ENCODE measurements at regions not wholly inside any gene's neighbourhood (a gene's known extent, or its start where the extent isn't known, plus 50 kb on each side); places are given as distances from the start of the nearest gene placed in this dataset.
A peak's percentile ranks its signal among the peaks of the same experiment; 100 is the strongest.

DNA sequence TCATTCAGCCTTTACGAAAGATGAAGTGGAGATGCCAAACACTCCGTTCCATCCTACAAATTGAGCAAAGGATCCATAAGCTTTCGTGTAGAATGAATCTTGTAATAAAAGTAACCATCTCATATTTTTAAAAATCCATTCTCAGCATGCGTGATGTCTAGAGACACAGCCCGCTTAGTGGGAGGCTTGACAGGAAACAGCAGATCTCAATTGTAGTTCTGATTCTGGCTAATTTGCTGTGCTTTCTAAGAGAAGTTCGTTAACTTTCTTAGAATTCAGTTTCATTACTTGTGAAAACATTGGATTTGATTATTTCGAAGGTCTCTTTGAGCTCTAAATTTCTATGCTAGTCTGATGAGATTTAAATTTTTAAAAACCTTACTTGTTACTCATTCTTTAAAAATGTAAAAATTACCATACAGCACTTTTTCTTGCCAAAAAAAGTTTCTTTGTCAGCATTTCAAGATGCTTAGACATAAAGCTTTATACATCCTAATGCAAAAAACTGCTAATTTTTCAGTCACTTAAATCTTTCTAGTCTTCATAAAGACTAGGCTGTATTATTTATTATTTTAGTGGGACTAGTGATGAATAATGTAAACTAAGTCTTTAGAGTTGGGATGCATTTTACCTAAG lies 66.9 kb upstream of the NEIL3 start:
- TF ChIP-seq, protein P1, sequence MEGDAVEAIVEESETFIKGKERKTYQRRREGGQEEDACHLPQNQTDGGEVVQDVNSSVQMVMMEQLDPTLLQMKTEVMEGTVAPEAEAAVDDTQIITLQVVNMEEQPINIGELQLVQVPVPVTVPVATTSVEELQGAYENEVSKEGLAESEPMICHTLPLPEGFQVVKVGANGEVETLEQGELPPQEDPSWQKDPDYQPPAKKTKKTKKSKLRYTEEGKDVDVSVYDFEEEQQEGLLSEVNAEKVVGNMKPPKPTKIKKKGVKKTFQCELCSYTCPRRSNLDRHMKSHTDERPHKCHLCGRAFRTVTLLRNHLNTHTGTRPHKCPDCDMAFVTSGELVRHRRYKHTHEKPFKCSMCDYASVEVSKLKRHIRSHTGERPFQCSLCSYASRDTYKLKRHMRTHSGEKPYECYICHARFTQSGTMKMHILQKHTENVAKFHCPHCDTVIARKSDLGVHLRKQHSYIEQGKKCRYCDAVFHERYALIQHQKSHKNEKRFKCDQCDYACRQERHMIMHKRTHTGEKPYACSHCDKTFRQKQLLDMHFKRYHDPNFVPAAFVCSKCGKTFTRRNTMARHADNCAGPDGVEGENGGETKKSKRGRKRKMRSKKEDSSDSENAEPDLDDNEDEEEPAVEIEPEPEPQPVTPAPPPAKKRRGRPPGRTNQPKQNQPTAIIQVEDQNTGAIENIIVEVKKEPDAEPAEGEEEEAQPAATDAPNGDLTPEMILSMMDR (IDR thresholded peaks at IDR 0.05) = no peak
- no peaks in the 10 kb centered on the region for H3K9me3 Mint-ChIP-seq
- no peaks in the 10 kb centered on the region for H3K36me3 Mint-ChIP-seq (ENCODE audit: low read depth)
- ChIA-PET POLR2A (no interaction called here), CTCF (interaction anchor here (0.8 kb wide), 1 partner anchor 9 kb away, joined by 3 read pairs; no protein-coding TSS in a partner anchor)
- H3K27me3 Mint-ChIP-seq = no peaks in the 10 kb centered on the region
- ATAC-seq (ENCODE audit: poor library complexity) = no peak
- no peaks in the 10 kb centered on the region for H3K4me1 Mint-ChIP-seq (ENCODE audit: low read depth)
- Histone ChIP-seq H3K4me3 (ENCODE audit: low read length) (no peak overlapping the region), H3K36me3 (ENCODE audit: insufficient read depth, low read length) (no peaks in the 10 kb centered on the region), H3K27me3 (ENCODE audit: control insufficient read depth in 1 of 2, insufficient read depth in 2 of 2, low read length in 2 of 2) (no peaks in the 10 kb centered on the region), H3K9me3 (ENCODE audit: control insufficient read depth in 1 of 2, insufficient read depth in 1 of 2, low read length in 2 of 2) (no peaks in the 10 kb centered on the region), H3K4me1 (ENCODE audit: insufficient read depth, low read length) (no peaks in the 10 kb centered on the region), H3K27ac (ENCODE audit: low read depth in 1 of 2, low read length in 2 of 2) (no peak overlapping the region)
- H3K4me3 Mint-ChIP-seq = no peak overlapping the region
- intact Hi-C loops (cut with DNase I, micrococcal nuclease) = no loop called here
- DNase-seq = no peak
- H3K27ac Mint-ChIP-seq = no peak overlapping the region

- no peaks in the 10 kb centered on the region for H3K36me3 Mint-ChIP-seq (ENCODE audit: low read depth)
- intact Hi-C loops (cut with DNase I, micrococcal nuclease) = no loop called here
- H3K4me3 Mint-ChIP-seq = no peak overlapping the region
- Histone ChIP-seq H3K4me3 (ENCODE audit: low read length) (no peak overlapping the region), H3K36me3 (ENCODE audit: insufficient read depth, low read length) (no peaks in the 10 kb centered on the region), H3K9me3 (ENCODE audit: control insufficient read depth in 1 of 2, insufficient read depth in 1 of 2, low read length in 2 of 2) (no peaks in the 10 kb centered on the region), H3K27me3 (ENCODE audit: control insufficient read depth in 1 of 2, insufficient read depth in 2 of 2, low read length in 2 of 2) (peaks cover 0 to 5% of the 10 kb centered on the region in 2 experiments), H3K27ac (ENCODE audit: low read depth in 1 of 2, low read length in 2 of 2) (no peak overlapping the region), H3K4me1 (ENCODE audit: insufficient read depth, low read length) (peaks cover 9% of the 10 kb centered on the region)
- no peak overlapping the region for H3K27ac Mint-ChIP-seq
- H3K9me3 Mint-ChIP-seq = no peaks in the 10 kb centered on the region
- ATAC-seq (ENCODE audit: poor library complexity) = no peak
- no peak for DNase-seq
- H3K4me1 Mint-ChIP-seq (ENCODE audit: low read depth) = peaks cover 12% of the 10 kb centered on the region
- TF ChIP-seq, protein P1 (IDR thresholded peaks at IDR 0.05) = no peak
- peaks cover 14% of the 10 kb centered on the region for H3K27me3 Mint-ChIP-seq
- ChIA-PET CTCF (interaction anchor here (0.7 kb wide), 1 partner anchor 933 kb away, joined by 3 read pairs; no protein-coding TSS in a partner anchor), POLR2A (no interaction called here)
Measured at GRCh38 chr4:177246641-177247584, 62.8 kb upstream of the NEIL3 start.

DNA sequence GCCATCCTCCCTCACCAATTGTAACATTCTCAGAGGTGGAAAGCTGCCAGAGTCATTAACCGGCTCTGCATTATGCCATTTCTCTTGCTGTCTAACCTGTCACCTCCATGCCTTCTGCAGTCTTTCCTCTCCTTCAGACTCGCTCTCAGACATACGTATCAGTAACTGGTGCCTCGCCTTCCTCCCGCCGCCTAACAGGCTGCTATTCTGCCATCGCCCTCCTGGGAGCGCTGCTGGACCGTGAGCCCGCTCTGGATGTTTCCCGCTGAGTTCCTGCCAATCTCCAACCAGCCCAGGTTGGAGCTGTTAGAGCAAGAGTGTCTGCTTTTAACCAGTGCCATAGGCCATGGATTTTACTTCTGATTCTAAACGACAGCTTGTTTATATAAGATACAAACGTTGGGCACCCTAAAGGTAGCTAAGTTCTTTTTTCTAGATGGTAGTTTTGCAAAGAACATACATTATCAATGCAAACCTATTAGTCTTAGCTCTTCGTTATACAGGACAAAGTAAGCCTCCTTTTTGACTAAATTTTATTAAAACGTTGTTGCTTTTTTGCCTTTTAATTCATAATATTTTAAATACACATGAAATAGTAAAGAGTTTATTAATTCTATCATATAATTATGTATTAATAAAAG lies 59.5 kb upstream of the NEIL3 start:
- peaks cover 12% of the 10 kb centered on the region for H3K4me1 Mint-ChIP-seq (ENCODE audit: low read depth)
- DNase-seq (peak; percentile 33 to 82 (median 56)), ATAC-seq (ENCODE audit: poor library complexity) (peak; percentile 98)
- H3K4me3 Mint-ChIP-seq = peak overlapping the region; percentile 4
- no peaks in the 10 kb centered on the region for H3K9me3 Mint-ChIP-seq
- peaks cover 0 to 5% of the 10 kb centered on the region in 2 experiments for H3K27me3 ChIP-seq (ENCODE audit: control insufficient read depth in 1 of 2, insufficient read depth in 2 of 2, low read length in 2 of 2)
- CTCF ChIA-PET = interaction anchor here (0.8 to 3.1 kb wide), 4 partner anchors 59 to 93 kb away, joined by 5 to 26 read pairs (median 8); partner anchors contain the start of gene NEIL3
- no peaks in the 10 kb centered on the region for H3K9me3 ChIP-seq (ENCODE audit: control insufficient read depth in 1 of 2, insufficient read depth in 1 of 2, low read length in 2 of 2)
- no peak overlapping the region for H3K27ac ChIP-seq (ENCODE audit: low read depth in 1 of 2, low read length in 2 of 2)
- H3K36me3 ChIP-seq (ENCODE audit: insufficient read depth, low read length) = no peaks in the 10 kb centered on the region
- H3K4me3 ChIP-seq (ENCODE audit: low read length) = no peak overlapping the region
- intact Hi-C loops (cut with DNase I, micrococcal nuclease) = loop anchor here (1.0 kb wide), 2 partner anchors 89 to 90 kb away; no protein-coding TSS in a partner anchor
- no peak overlapping the region for H3K27ac Mint-ChIP-seq
- H3K27me3 Mint-ChIP-seq = peaks cover 14% of the 10 kb centered on the region
- TF ChIP-seq, protein P1 (IDR thresholded peaks at IDR 0.05) = peak; percentile 82
- POLR2A ChIA-PET = interaction anchor here (0.7 to 2.1 kb wide), 2 partner anchors 59 to 90 kb away, joined by 3 to 7 read pairs; partner anchors contain the start of gene NEIL3
- peaks cover 9% of the 10 kb centered on the region for H3K4me1 ChIP-seq (ENCODE audit: insufficient read depth, low read length)
- H3K36me3 Mint-ChIP-seq (ENCODE audit: low read depth) = no peaks in the 10 kb centered on the region

All from CD4-positive, alpha-beta T cell (primary cell).